H1 (cell line): ENCODE measurements at regions not wholly inside any gene's neighbourhood (a gene's known extent, or its start where the extent isn't known, plus 50 kb on each side); places are given as distances from the start of the nearest gene placed in this dataset.

Source experiments
- FOSL1 ChIP-seq: IDR thresholded peaks from 2 replicates; pipeline ENCODE4 v1.6.1; 2011; ENCODE audit warnings: mild to moderate bottlenecking, low read depth, low read length, moderate library complexity; ENCODE audit not compliant: insufficient read depth
- HDAC2 ChIP-seq, 2 experiments: fragments of 300-600 bp in 1 of 2; sonication (generic) in 1 of 2; IDR thresholded peaks; 2 replicates each; pipeline ENCODE4 v1.6.1; 2011 to 2012; ENCODE audit warnings: low read depth in 2 of 2, low read length in 2 of 2, mild to moderate bottlenecking in 2 of 2, moderate library complexity in 2 of 2, borderline replicate concordance in 1 of 2, inconsistent platforms in 1 of 2
- SIX5 ChIP-seq: IDR thresholded peaks from 2 replicates; pipeline ENCODE4 v1.6.1; 2011; ENCODE audit warnings: mild to moderate bottlenecking, low read depth, low read length

- no peak for TF ChIP-seq FOSL1
- no peak for TF ChIP-seq HDAC2 (IDR thresholded peaks at IDR 0.05; ENCODE audit: borderline replicate concordance in 1 of 2, low read depth in 2 of 2, low read length in 2 of 2)
- no peak for TF ChIP-seq SIX5
Observed at GRCh38 chr13:50274181-50274580, 258.9 kb downstream of the KCNRG start (continued).
